ENCODE measurements at regions not wholly inside any gene's neighbourhood (a gene's known extent, or its start where the extent isn't known, plus 50 kb on each side); places are given as distances from the start of the nearest gene placed in this dataset.

DNA sequence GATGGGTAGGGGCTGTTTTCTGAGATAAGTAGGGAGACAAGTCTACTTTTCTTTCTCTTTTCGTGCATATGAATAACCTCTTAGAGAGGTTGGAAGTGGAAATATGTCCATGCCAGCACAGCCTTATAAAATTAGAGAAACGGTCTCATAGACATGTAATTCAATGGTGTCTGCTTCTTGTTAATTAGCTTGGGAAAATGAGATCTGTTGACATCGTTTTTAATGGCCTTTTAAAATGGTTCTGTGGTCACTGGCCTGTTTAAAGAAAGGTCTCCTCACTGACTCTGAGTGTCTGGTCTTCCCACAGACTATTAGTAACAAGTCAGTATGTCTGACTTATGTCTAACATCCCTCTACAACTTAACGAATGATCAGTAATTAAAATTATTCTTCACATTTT is 487.1 kb downstream of the SLITRK6 start:
- no peak for TF ChIP-seq EZH2 (IDR thresholded peaks at IDR 0.05; ENCODE audit: borderline replicate concordance, insufficient read depth, low read depth, low read length, poor library complexity, severe bottlenecking)
- TF ChIP-seq, protein P1, sequence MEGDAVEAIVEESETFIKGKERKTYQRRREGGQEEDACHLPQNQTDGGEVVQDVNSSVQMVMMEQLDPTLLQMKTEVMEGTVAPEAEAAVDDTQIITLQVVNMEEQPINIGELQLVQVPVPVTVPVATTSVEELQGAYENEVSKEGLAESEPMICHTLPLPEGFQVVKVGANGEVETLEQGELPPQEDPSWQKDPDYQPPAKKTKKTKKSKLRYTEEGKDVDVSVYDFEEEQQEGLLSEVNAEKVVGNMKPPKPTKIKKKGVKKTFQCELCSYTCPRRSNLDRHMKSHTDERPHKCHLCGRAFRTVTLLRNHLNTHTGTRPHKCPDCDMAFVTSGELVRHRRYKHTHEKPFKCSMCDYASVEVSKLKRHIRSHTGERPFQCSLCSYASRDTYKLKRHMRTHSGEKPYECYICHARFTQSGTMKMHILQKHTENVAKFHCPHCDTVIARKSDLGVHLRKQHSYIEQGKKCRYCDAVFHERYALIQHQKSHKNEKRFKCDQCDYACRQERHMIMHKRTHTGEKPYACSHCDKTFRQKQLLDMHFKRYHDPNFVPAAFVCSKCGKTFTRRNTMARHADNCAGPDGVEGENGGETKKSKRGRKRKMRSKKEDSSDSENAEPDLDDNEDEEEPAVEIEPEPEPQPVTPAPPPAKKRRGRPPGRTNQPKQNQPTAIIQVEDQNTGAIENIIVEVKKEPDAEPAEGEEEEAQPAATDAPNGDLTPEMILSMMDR (IDR thresholded peaks at IDR 0.05) = no peak
- H3K4me2 ChIP-seq (replicated peaks; ENCODE audit: low read depth, low read length, poor library complexity, severe bottlenecking) = no peak overlapping the region
- Mint-ChIP-seq H3K4me3 (no peak overlapping the region), H3K27ac (no peak overlapping the region), H3K9me3 (ENCODE audit: insufficient read depth) (peaks cover 4% of the 10 kb centered on the region), H3K27me3 (no peaks in the 10 kb centered on the region), H3K4me1 (no peaks in the 10 kb centered on the region)
- H4K20me1 ChIP-seq (ENCODE audit: control insufficient read depth, insufficient read depth, low read length, poor library complexity, severe bottlenecking) = no peaks in the 10 kb centered on the region
- no peaks in the 10 kb centered on the region for H3K79me2 ChIP-seq (ENCODE audit: control insufficient read depth, insufficient read depth, low read length)
- DNase-seq = no peak
- 83% methylated on average over 1 of the region's 4 CpGs for WGBS (ENCODE audit: insufficient coverage)
- no peak overlapping the region for H2AFZ ChIP-seq (ENCODE audit: insufficient read depth, low read depth, low read length, poor library complexity, severe bottlenecking)
- ChIA-PET CTCF (no interaction called here), POLR2A (no interaction called here)
- no peaks in the 10 kb centered on the region for H3K36me3 ChIP-seq (replicated peaks in 1 of 2; ENCODE audit: control extremely low read depth in 1 of 2, control insufficient read depth in 1 of 2, extremely low read depth in 1 of 2, insufficient read depth in 2 of 2, low read length in 1 of 2)
- no peak for ATAC-seq (ENCODE audit: low read depth)
- no peaks in the 10 kb centered on the region for H3K4me1 ChIP-seq (ENCODE audit: control insufficient read depth in 2 of 2, insufficient read depth in 2 of 2, low read length in 2 of 2)
- no peaks in the 10 kb centered on the region for H3K9me3 ChIP-seq (ENCODE audit: control extremely low read depth in 1 of 3, control insufficient read depth in 2 of 3, insufficient read depth in 1 of 3, low read length in 2 of 3)
- H3K27ac ChIP-seq (ENCODE audit: low read length in 2 of 2) = no peak overlapping the region
- no peaks in the 10 kb centered on the region for H3K27me3 ChIP-seq (replicated peaks in 1 of 4; ENCODE audit: control extremely low read depth in 1 of 4, control insufficient read depth in 3 of 4, insufficient read depth in 4 of 4, low read length in 3 of 4)
- H3K4me3 ChIP-seq (ENCODE audit: control extremely low read depth in 1 of 5, extremely low read depth in 1 of 5, insufficient read depth in 1 of 5, low read depth in 2 of 5, low read length in 4 of 5) = no peak overlapping the region
- no peak overlapping the region for H3K9ac ChIP-seq (ENCODE audit: low read length)
- intact Hi-C loops (cut with micrococcal nuclease) = no loop called here

GRCh38 chr13:85303630-85304029 is 495.6 kb downstream of the SLITRK6 start:
- H3K4me1 ChIP-seq (ENCODE audit: control insufficient read depth in 2 of 2, insufficient read depth in 2 of 2, low read length in 2 of 2) = no peaks in the 10 kb centered on the region
- H4K20me1 ChIP-seq (ENCODE audit: control insufficient read depth, insufficient read depth, low read length, poor library complexity, severe bottlenecking) = no peaks in the 10 kb centered on the region
- H3K4me3 Mint-ChIP-seq = no peak overlapping the region
- no peaks in the 10 kb centered on the region for H3K27me3 Mint-ChIP-seq
- POLR2A ChIA-PET = no interaction called here
- TF ChIP-seq, protein P1 (IDR thresholded peaks at IDR 0.05) = no peak
- TF ChIP-seq EZH2 (IDR thresholded peaks at IDR 0.05; ENCODE audit: borderline replicate concordance, insufficient read depth, low read depth, low read length, poor library complexity, severe bottlenecking) = no peak
- no peaks in the 10 kb centered on the region for H3K4me1 Mint-ChIP-seq
- H3K9me3 Mint-ChIP-seq (ENCODE audit: insufficient read depth) = peaks cover 8% of the 10 kb centered on the region
- H3K79me2 ChIP-seq (ENCODE audit: control insufficient read depth, insufficient read depth, low read length) = no peaks in the 10 kb centered on the region
- H3K9me3 ChIP-seq (ENCODE audit: control extremely low read depth in 1 of 3, control insufficient read depth in 2 of 3, insufficient read depth in 1 of 3, low read length in 2 of 3) = no peaks in the 10 kb centered on the region
- CTCF ChIA-PET = no interaction called here
- H3K27ac ChIP-seq (ENCODE audit: low read length in 2 of 2) = no peak overlapping the region
- H3K4me2 ChIP-seq (replicated peaks; ENCODE audit: low read depth, low read length, poor library complexity, severe bottlenecking) = no peak overlapping the region
- no peaks in the 10 kb centered on the region for H3K36me3 ChIP-seq (replicated peaks in 1 of 2; ENCODE audit: control extremely low read depth in 1 of 2, control insufficient read depth in 1 of 2, extremely low read depth in 1 of 2, insufficient read depth in 2 of 2, low read length in 1 of 2)
- intact Hi-C loops (cut with micrococcal nuclease) = no loop called here
- WGBS (ENCODE audit: insufficient coverage) = 100% methylated on average over 1 of the region's 4 CpGs
- no peaks in the 10 kb centered on the region for H3K27me3 ChIP-seq (replicated peaks in 1 of 4; ENCODE audit: control extremely low read depth in 1 of 4, control insufficient read depth in 3 of 4, insufficient read depth in 4 of 4, low read length in 3 of 4)
- DNase-seq (no peak), ATAC-seq (ENCODE audit: low read depth) (no peak)
- no peak overlapping the region for H3K9ac ChIP-seq (ENCODE audit: low read length)
- no peak overlapping the region for H3K4me3 ChIP-seq (ENCODE audit: control extremely low read depth in 1 of 5, extremely low read depth in 1 of 5, insufficient read depth in 1 of 5, low read depth in 2 of 5, low read length in 4 of 5)
- no peak overlapping the region for H3K27ac Mint-ChIP-seq
- H2AFZ ChIP-seq (ENCODE audit: insufficient read depth, low read depth, low read length, poor library complexity, severe bottlenecking) = no peak overlapping the region

All from B cell (primary cell).